ENCODE measurements at regions not wholly inside any gene's neighbourhood (a gene's known extent, or its start where the extent isn't known, plus 50 kb on each side); places are given as distances from the start of the nearest gene placed in this dataset.

GRCh38 chr21:41076064-41076463, 91.9 kb upstream of the BACE2 start:
- DNase-seq (no peak), ATAC-seq (no peak), FAIRE-seq (no peak)
- Histone ChIP-seq H3K27ac (no peak overlapping the region), H3K27me3 (no peaks in the 10 kb centered on the region), H3K4me1 (no peaks in the 10 kb centered on the region), H3K9me3 (no peaks in the 10 kb centered on the region), H3K4me3 (no peak overlapping the region), H3K36me3 (no peaks in the 10 kb centered on the region)
- intact Hi-C loops (cut with DNase I): loop anchor here in 2 of 3 donors (10.0 kb wide), 2 partner anchors 231 to 611 kb away; partner anchors contain the start of gene DSCAM (in 1 of the 2)
- WGBS, 2 donors: 80 to 89% methylated on average over 16 of the region's 16 CpGs
- TF ChIP-seq CTCF (IDR thresholded peaks at IDR 0.05): no peak

GRCh38 chr21:41079159-41079558, 88.8 kb upstream of the BACE2 start:
- 25 to 56% methylated on average over 1 of the region's 1 CpG for WGBS, 2 donors
- no peak for TF ChIP-seq CTCF (IDR thresholded peaks at IDR 0.05)
- Histone ChIP-seq H3K9me3 (no peaks in the 10 kb centered on the region), H3K27ac (no peak overlapping the region), H3K36me3 (no peaks in the 10 kb centered on the region), H3K27me3 (no peaks in the 10 kb centered on the region), H3K4me3 (no peak overlapping the region), H3K4me1 (no peaks in the 10 kb centered on the region)
- FAIRE-seq (no peak), ATAC-seq (no peak), DNase-seq (no peak)
- intact Hi-C loops (cut with DNase I): loop anchor here in 2 of 3 donors (10.0 kb wide), 2 partner anchors 234 to 614 kb away; partner anchors contain the start of gene DSCAM (in 1 of the 2)

- Histone ChIP-seq H3K27me3 (no peaks in the 10 kb centered on the region), H3K36me3 (no peaks in the 10 kb centered on the region), H3K27ac (no peak overlapping the region), H3K4me1 (no peaks in the 10 kb centered on the region), H3K4me3 (no peak overlapping the region), H3K9me3 (no peaks in the 10 kb centered on the region)
- intact Hi-C loops (cut with DNase I): no loop called here
- TF ChIP-seq CTCF (IDR thresholded peaks at IDR 0.05): no peak
- no peak for ATAC-seq
- 59 to 68% methylated on average over 3 of the region's 3 CpGs for WGBS, 2 donors
- no peak for FAIRE-seq
- DNase-seq: no peak
Observed at GRCh38 chr21:41080485-41081121, 87.4 kb upstream of the BACE2 start.

- H3K27ac ChIP-seq: no peak overlapping the region
- intact Hi-C loops (cut with DNase I): no loop called here
- no peaks in the 10 kb centered on the region for H3K4me1 ChIP-seq
- H3K9me3 ChIP-seq: no peaks in the 10 kb centered on the region
- H3K36me3 ChIP-seq: no peaks in the 10 kb centered on the region
- no peak for FAIRE-seq
- DNase-seq: no peak
- no peak for TF ChIP-seq CTCF (IDR thresholded peaks at IDR 0.05)
- H3K4me3 ChIP-seq: no peak overlapping the region
- 87 to 92% methylated on average over 5 of the region's 5 CpGs for WGBS, 2 donors
- H3K27me3 ChIP-seq: peaks cover 0 to 13% (median 4%) of the 10 kb centered on the region in 4 donors
- ATAC-seq: no peak
Observed at GRCh38 chr21:41086569-41086968, 81.4 kb upstream of the BACE2 start.

GRCh38 chr21:41090981-41091380, 77.0 kb upstream of the BACE2 start:
- no peak for DNase-seq

More at GRCh38 chr21:41090981-41091380, 77.0 kb upstream of the BACE2 start:
- H3K4me1 ChIP-seq: no peaks in the 10 kb centered on the region
- H3K36me3 ChIP-seq: no peaks in the 10 kb centered on the region
- no peak overlapping the region for H3K27ac ChIP-seq
- intact Hi-C loops (cut with DNase I): no loop called here
- no peak overlapping the region for H3K4me3 ChIP-seq
- H3K27me3 ChIP-seq: peaks cover 0 to 13% (median 4%) of the 10 kb centered on the region in 4 donors
- WGBS, 2 donors: 64 to 66% methylated on average over 6 of the region's 6 CpGs
- FAIRE-seq (no peak), ATAC-seq (no peak)
- no peak for TF ChIP-seq CTCF (IDR thresholded peaks at IDR 0.05)
- H3K9me3 ChIP-seq: no peaks in the 10 kb centered on the region
